AG04450 (cell line): ENCODE measurements at regions not wholly inside any gene's neighbourhood (a gene's known extent, or its start where the extent isn't known, plus 50 kb on each side); places are given as distances from the start of the nearest gene placed in this dataset.

Experiments
- CTCF ChIA-PET: fragments of 300-600, 350-600 bp; formaldehyde crosslinking; extraction: SDS; loops from one replicate; lab custom pipeline; 2022; ENCODE audit warnings: antibody characterized with exemption, inconsistent platforms; lab: Charles Lee
- POLR2A ChIA-PET: fragments of 350-600 bp; formaldehyde crosslinking; extraction: SDS; loops from one replicate; lab custom pipeline; 2021; ENCODE audit warnings: antibody characterized with exemption, inconsistent platforms; lab: Yijun Ruan, JAX
- DNase-seq: peaks from one replicate; pipeline ENCODE4 v3.0.0-alpha.2; 2011; ENCODE audit warnings: low read depth, low spot score
- H3K27ac ChIP-seq: one replicate; pipeline ENCODE4 v1.5.1; 2012; ENCODE audit warnings: low read depth, low read length, control low read depth
- H3K27me3 ChIP-seq: one replicate; pipeline ENCODE4 v1.6.0; 2012; ENCODE audit warnings: low read length; ENCODE audit not compliant: control insufficient read depth, insufficient read depth
- H3K4me3 ChIP-seq: 2 replicates; pipeline ENCODE4 v1.5.1; 2011; ENCODE audit warnings: mild to moderate bottlenecking, low read depth, low read length, control low read depth
- H3K9me3 ChIP-seq: 2 replicates; pipeline ENCODE4 v1.5.1; 2012; ENCODE audit warnings: low read length; ENCODE audit not compliant: control insufficient read depth, insufficient read depth
- TF ChIP-seq, protein P1 (sequence below): IDR thresholded peaks from 2 replicates; pipeline ENCODE4 v1.5.1; 2011; ENCODE audit warnings: low read depth, low read length, control low read depth, inconsistent platforms

GRCh38 chr2:66753257-66753656 is 318.3 kb downstream of the MEIS1 start:
- Histone ChIP-seq H3K27me3 (no peaks in the 10 kb centered on the region), H3K27ac (no peak overlapping the region), H3K4me3 (no peak overlapping the region), H3K9me3 (no peaks in the 10 kb centered on the region)
- TF ChIP-seq, protein P1, sequence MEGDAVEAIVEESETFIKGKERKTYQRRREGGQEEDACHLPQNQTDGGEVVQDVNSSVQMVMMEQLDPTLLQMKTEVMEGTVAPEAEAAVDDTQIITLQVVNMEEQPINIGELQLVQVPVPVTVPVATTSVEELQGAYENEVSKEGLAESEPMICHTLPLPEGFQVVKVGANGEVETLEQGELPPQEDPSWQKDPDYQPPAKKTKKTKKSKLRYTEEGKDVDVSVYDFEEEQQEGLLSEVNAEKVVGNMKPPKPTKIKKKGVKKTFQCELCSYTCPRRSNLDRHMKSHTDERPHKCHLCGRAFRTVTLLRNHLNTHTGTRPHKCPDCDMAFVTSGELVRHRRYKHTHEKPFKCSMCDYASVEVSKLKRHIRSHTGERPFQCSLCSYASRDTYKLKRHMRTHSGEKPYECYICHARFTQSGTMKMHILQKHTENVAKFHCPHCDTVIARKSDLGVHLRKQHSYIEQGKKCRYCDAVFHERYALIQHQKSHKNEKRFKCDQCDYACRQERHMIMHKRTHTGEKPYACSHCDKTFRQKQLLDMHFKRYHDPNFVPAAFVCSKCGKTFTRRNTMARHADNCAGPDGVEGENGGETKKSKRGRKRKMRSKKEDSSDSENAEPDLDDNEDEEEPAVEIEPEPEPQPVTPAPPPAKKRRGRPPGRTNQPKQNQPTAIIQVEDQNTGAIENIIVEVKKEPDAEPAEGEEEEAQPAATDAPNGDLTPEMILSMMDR = no peak
- DNase-seq = no peak
- ChIA-PET CTCF (interaction anchor here (0.5 to 1.0 kb wide), 2 partner anchors 324 to 462 kb away, joined by 3 read pairs; no protein-coding TSS in a partner anchor), POLR2A (no interaction called here)

GRCh38 chr2:66753660-66754059 is 318.7 kb downstream of the MEIS1 start:
- POLR2A ChIA-PET = interaction anchor here (0.6 kb wide), 1 partner anchor 570 kb away, joined by 3 read pairs; no protein-coding TSS in a partner anchor
- CTCF ChIA-PET = interaction anchor here (0.5 to 1.0 kb wide), 2 partner anchors 324 to 462 kb away, joined by 3 read pairs; no protein-coding TSS in a partner anchor
- DNase-seq = no peak
- Histone ChIP-seq H3K4me3 (no peak overlapping the region), H3K27ac (no peak overlapping the region), H3K27me3 (no peaks in the 10 kb centered on the region), H3K9me3 (no peaks in the 10 kb centered on the region)
- TF ChIP-seq, protein P1 = no peak

DNA sequence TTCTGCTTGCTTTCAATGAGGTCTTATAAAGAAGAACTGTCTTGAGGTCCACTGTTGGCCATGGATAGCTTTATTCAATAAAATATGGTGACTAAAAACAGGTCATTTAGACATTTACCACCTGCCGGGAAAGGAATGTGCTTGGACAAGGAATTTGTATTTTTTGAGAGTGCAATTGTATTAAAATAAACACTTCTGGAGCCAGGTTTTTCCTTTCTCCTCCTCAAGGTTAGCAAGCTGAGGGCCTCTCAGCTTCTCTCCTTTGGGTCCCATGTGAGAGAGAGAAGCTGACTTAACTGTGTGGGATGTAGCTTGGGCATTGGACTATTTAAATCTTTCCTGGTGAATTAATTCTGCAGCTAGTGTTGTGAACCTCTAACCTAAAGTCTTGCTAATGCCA is 321.0 kb downstream of the MEIS1 start:
- Histone ChIP-seq H3K27ac (no peak overlapping the region), H3K9me3 (no peaks in the 10 kb centered on the region), H3K27me3 (no peaks in the 10 kb centered on the region), H3K4me3 (no peak overlapping the region)
- POLR2A ChIA-PET = interaction anchor here (0.6 kb wide), 1 partner anchor 853 kb away, joined by 4 read pairs; no protein-coding TSS in a partner anchor
- CTCF ChIA-PET = interaction anchor here (1.1 kb wide), 1 partner anchor 459 kb away, joined by 3 read pairs; no protein-coding TSS in a partner anchor
- no peak for DNase-seq
- TF ChIP-seq, protein P1 = no peak

GRCh38 chr2:66761826-66762225 is 326.9 kb downstream of the MEIS1 start:
- TF ChIP-seq, protein P1 = no peak
- DNase-seq = no peak
- Histone ChIP-seq H3K27me3 (no peaks in the 10 kb centered on the region), H3K9me3 (no peaks in the 10 kb centered on the region), H3K4me3 (no peak overlapping the region), H3K27ac (no peak overlapping the region)
- CTCF ChIA-PET = no interaction called here
- POLR2A ChIA-PET = no interaction called here

GRCh38 chr2:66762761-66763160 is 327.8 kb downstream of the MEIS1 start:
- ChIA-PET POLR2A (no interaction called here), CTCF (no interaction called here)
- no peak for DNase-seq
- no peaks in the 10 kb centered on the region for H3K9me3 ChIP-seq
- H3K4me3 ChIP-seq = no peak overlapping the region
- TF ChIP-seq, protein P1 = no peak
- H3K27ac ChIP-seq = no peak overlapping the region
- no peaks in the 10 kb centered on the region for H3K27me3 ChIP-seq
